GM23338 (cell line): ENCODE measurements at regions not wholly inside any gene's neighbourhood (a gene's known extent, or its start where the extent isn't known, plus 50 kb on each side); places are given as distances from the start of the nearest gene placed in this dataset.

Experiments used
- ETS1 ChIP-seq: IDR thresholded peaks from 2 replicates; pipeline ENCODE4 v1.6.1; 2016; ENCODE audit warnings: antibody characterized with exemption
- JUNB ChIP-seq: IDR thresholded peaks from one replicate; pipeline ENCODE4 v1.6.1; 2016; ENCODE audit warnings: antibody characterized with exemption; ENCODE audit not compliant: unreplicated experiment
- POLR2AphosphoS5 ChIP-seq: IDR thresholded peaks from 2 replicates; pipeline ENCODE4 v1.6.1; 2016; ENCODE audit warnings: antibody characterized with exemption, low read depth
- ZNF462 ChIP-seq: fragments of 250-450 bp; sonication (Bioruptor Pico); IDR thresholded peaks from 2 replicates; pipeline ENCODE4 v1.5.0; 2020; ENCODE audit warnings: mild to moderate bottlenecking, moderate library complexity
- TF ChIP-seq, protein P1 (sequence below): IDR thresholded peaks from one replicate; pipeline ENCODE4 v1.6.1; 2018; ENCODE audit warnings: antibody characterized with exemption; ENCODE audit not compliant: unreplicated experiment

DNA sequence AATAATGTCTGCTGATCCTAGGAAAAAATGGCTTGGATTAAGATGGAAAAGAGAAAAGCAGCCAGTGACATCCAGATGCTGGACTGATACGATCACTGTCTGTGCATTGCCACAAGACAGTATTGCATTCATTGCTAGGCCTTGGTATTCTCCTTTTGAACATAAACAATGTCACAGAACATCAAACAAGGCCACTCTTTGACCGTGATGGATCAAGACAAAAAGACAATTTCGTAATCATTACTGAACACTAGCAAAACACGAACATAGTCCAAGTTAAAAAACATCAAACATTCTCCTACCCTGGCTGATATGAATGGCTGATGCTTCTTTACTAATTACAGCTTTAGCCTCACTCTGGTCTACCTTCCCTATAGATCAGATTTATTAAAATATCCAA lies 374.1 kb upstream of the CXorf51B start (continued):
- TF ChIP-seq ZNF462 (CRISPR knock-in tag) = no peak
- no peak for TF ChIP-seq ETS1
- no peak for TF ChIP-seq POLR2AphosphoS5
- no peak for TF ChIP-seq JUNB
- TF ChIP-seq, protein P1, sequence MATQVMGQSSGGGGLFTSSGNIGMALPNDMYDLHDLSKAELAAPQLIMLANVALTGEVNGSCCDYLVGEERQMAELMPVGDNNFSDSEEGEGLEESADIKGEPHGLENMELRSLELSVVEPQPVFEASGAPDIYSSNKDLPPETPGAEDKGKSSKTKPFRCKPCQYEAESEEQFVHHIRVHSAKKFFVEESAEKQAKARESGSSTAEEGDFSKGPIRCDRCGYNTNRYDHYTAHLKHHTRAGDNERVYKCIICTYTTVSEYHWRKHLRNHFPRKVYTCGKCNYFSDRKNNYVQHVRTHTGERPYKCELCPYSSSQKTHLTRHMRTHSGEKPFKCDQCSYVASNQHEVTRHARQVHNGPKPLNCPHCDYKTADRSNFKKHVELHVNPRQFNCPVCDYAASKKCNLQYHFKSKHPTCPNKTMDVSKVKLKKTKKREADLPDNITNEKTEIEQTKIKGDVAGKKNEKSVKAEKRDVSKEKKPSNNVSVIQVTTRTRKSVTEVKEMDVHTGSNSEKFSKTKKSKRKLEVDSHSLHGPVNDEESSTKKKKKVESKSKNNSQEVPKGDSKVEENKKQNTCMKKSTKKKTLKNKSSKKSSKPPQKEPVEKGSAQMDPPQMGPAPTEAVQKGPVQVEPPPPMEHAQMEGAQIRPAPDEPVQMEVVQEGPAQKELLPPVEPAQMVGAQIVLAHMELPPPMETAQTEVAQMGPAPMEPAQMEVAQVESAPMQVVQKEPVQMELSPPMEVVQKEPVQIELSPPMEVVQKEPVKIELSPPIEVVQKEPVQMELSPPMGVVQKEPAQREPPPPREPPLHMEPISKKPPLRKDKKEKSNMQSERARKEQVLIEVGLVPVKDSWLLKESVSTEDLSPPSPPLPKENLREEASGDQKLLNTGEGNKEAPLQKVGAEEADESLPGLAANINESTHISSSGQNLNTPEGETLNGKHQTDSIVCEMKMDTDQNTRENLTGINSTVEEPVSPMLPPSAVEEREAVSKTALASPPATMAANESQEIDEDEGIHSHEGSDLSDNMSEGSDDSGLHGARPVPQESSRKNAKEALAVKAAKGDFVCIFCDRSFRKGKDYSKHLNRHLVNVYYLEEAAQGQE = no peak
